Activated B cell treated with CpG ODN at 0.5 μM for 24 hours (primary cell): ENCODE measurements at regions not wholly inside any gene's neighbourhood (a gene's known extent, or its start where the extent isn't known, plus 50 kb on each side); places are given as distances from the start of the nearest gene placed in this dataset.
A peak's percentile ranks its signal among the peaks of the same experiment; 100 is the strongest.

Source experiments
- ATAC-seq: fragments of 200-7000 bp; cut with Tn5 transposase; one replicate; pipeline ENCODE4 v1.10.0; 2021; ENCODE audit warnings: low read depth, mild to moderate bottlenecking, moderate library complexity
- CTCF ChIA-PET: fragments of 350-600 bp; sonication (Branson Sonifier 250); formaldehyde crosslinking; loops from one replicate; lab custom pipeline; 2021; ENCODE audit warnings: antibody characterized with exemption; lab: Charles Lee
- POLR2A ChIA-PET: fragments of 350-600 bp; sonication (Branson Sonifier 250); formaldehyde crosslinking; loops from one replicate; lab custom pipeline; 2021; ENCODE audit warnings: antibody characterized with exemption; lab: Charles Lee
- DNase-seq: peaks from one replicate; pipeline ENCODE4 v3.0.0; 2022
- H3K27ac Mint-ChIP-seq: one replicate; pipeline ENCODE4 v1.8.0; 2020; ENCODE audit warnings: mixed read lengths
- H3K27me3 Mint-ChIP-seq: one replicate; pipeline ENCODE4 v1.8.0; 2021; ENCODE audit warnings: mixed read lengths
- H3K36me3 Mint-ChIP-seq: one replicate; pipeline ENCODE4 v1.8.0; 2021; ENCODE audit warnings: low read depth, mixed read lengths
- H3K4me1 Mint-ChIP-seq: one replicate; pipeline ENCODE4 v1.8.0; 2021; ENCODE audit warnings: mixed read lengths
- H3K4me3 Mint-ChIP-seq: one replicate; pipeline ENCODE4 v1.8.0; 2020; ENCODE audit warnings: mild to moderate bottlenecking, mixed read lengths
- H3K9me3 Mint-ChIP-seq: one replicate; pipeline ENCODE4 v1.8.0; 2020; ENCODE audit warnings: mixed read lengths
- intact Hi-C: fragments of 100-400 bp; cut with micrococcal nuclease; formaldehyde crosslinking; loops from one replicate; pipeline ENCODE4 v1.15.1; 2024
- TF ChIP-seq, protein P1 (sequence below): fragments of 200-600 bp; IDR thresholded peaks from one replicate; pipeline ENCODE4 v1.8.0; 2022; ENCODE audit warnings: antibody characterized with exemption, mild to moderate bottlenecking

GRCh38 chr14:71852181-71852580 is 80.0 kb upstream of the RGS6 start:
- TF ChIP-seq, protein P1, sequence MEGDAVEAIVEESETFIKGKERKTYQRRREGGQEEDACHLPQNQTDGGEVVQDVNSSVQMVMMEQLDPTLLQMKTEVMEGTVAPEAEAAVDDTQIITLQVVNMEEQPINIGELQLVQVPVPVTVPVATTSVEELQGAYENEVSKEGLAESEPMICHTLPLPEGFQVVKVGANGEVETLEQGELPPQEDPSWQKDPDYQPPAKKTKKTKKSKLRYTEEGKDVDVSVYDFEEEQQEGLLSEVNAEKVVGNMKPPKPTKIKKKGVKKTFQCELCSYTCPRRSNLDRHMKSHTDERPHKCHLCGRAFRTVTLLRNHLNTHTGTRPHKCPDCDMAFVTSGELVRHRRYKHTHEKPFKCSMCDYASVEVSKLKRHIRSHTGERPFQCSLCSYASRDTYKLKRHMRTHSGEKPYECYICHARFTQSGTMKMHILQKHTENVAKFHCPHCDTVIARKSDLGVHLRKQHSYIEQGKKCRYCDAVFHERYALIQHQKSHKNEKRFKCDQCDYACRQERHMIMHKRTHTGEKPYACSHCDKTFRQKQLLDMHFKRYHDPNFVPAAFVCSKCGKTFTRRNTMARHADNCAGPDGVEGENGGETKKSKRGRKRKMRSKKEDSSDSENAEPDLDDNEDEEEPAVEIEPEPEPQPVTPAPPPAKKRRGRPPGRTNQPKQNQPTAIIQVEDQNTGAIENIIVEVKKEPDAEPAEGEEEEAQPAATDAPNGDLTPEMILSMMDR, result no peak
- peaks cover 15% of the 10 kb centered on the region for H3K9me3 Mint-ChIP-seq
- peaks cover 10% of the 10 kb centered on the region for H3K27me3 Mint-ChIP-seq
- H3K36me3 Mint-ChIP-seq, result peaks cover 3% of the 10 kb centered on the region
- no peak overlapping the region for H3K4me3 Mint-ChIP-seq
- peaks cover 15% of the 10 kb centered on the region for H3K4me1 Mint-ChIP-seq
- DNase-seq (no peak), ATAC-seq (no peak)
- ChIA-PET POLR2A (no interaction called here), CTCF (no interaction called here)
- intact Hi-C loops, result loop anchor here (10.0 kb wide), 1 partner anchor 747 kb away; no protein-coding TSS in a partner anchor
- no peak overlapping the region for H3K27ac Mint-ChIP-seq

DNA sequence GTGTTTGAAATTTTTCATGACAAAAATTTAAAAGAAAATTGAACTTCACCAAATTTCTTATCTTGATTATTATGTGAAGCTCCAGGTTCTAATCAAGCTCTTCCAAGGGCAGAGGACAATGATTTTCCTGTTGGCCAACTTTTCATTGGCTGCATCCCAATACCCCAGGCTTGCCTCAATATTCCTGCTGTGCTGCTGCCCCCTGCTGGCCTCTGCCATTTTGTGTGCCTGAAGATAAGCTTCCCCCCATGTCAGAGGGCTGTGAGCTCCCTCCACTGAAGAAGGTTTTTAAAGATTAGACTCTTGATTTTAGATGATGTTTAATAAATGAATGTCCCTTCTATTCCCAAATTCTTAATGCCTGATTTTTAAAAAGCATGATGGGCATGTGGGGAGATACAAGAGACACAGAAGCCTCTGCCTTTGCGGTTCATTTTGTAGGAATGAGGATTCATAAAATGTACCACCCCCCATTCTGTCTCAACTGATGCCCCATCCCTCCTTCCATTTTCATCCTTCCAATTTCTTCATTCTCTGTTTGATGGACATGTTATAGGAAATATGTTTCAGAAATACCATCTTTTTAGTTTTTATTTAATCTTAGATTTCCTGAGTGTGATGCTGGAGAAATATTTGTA is 76.7 kb upstream of the RGS6 start:
- ChIA-PET CTCF (interaction anchor here (0.7 to 1.4 kb wide), 4 partner anchors 14 to 752 kb away, joined by 3 to 6 read pairs (median 4); no protein-coding TSS in a partner anchor), POLR2A (no interaction called here)
- DNase-seq (peak; percentile 36), ATAC-seq (no peak)
- peaks cover 13% of the 10 kb centered on the region for H3K27me3 Mint-ChIP-seq
- TF ChIP-seq, protein P1, result no peak
- H3K4me3 Mint-ChIP-seq, result no peak overlapping the region
- no peak overlapping the region for H3K27ac Mint-ChIP-seq
- H3K36me3 Mint-ChIP-seq, result peaks cover 3% of the 10 kb centered on the region
- intact Hi-C loops, result loop anchor here (2.0 to 10.0 kb wide), 2 partner anchors 717 to 751 kb away; no protein-coding TSS in a partner anchor
- H3K9me3 Mint-ChIP-seq, result peaks cover 27% of the 10 kb centered on the region
- H3K4me1 Mint-ChIP-seq, result peaks cover 15% of the 10 kb centered on the region

DNA sequence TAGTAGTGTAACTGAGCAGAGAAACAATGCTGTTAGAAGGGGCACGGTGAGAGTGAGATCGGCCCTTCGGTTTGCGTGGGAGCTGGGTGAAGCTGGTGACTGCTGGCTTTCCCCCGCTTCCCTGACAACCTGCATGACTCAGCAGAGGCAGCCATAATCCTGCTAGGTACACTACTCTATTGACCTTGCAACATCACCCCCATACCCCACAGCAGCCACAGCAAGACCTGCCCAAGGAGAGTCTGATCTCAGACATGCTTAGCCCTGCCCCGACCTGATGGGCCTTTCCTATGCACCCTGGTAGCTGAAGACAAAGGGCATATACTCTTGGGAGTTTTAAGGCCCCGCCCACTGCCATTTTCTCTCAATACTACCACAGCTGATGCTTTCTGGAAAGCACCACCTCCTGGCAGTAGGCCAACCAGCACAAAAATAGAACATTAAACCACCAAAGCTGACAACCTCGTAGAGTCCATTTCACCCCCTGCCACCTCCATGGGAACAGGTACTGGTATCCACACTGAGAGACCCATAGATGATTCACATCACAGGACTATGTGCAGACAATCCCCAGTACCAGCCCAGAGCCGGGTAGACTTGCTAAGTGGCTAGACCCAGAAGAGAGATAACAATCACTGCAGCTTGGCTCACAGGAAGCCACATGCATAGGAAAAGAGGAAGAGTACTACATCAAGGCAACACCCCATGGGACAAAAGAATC is 75.9 kb upstream of the RGS6 start:
- TF ChIP-seq, protein P1, result no peak
- Mint-ChIP-seq H3K36me3 (peaks cover 3% of the 10 kb centered on the region), H3K27ac (peak overlapping the region; percentile 27), H3K4me3 (peak overlapping the region; percentile 21), H3K9me3 (peaks cover 27% of the 10 kb centered on the region), H3K27me3 (peaks cover 14% of the 10 kb centered on the region), H3K4me1 (peaks cover 15% of the 10 kb centered on the region)
- peak; percentile 94 for ATAC-seq
- peak; percentile 19 for DNase-seq
- intact Hi-C loops, result loop anchor here (10.0 kb wide), 1 partner anchor 752 kb away; no protein-coding TSS in a partner anchor
- ChIA-PET CTCF (no interaction called here), POLR2A (interaction anchor here (0.5 to 0.6 kb wide), 2 partner anchors 148 to 536 kb away, joined by 4 to 7 read pairs; no protein-coding TSS in a partner anchor)

DNA sequence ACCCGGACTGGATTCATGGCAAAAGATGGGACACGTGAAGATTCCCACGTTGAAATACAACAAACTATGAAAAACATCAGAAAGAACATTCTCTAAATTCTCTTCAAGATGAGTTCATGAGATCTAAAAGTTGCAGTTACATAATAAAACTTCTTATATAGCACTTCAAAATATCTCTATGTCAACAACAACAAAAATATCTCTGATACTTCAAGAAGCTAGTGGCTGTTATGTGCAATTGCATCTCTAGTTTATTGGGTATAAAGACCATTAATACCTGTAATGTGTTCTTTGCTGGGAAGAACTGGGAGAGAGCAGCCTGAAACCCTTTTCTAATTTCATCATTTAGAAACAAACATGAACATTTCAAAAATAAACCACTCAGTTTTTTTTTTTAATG is 69.2 kb upstream of the RGS6 start:
- ChIA-PET CTCF (interaction anchor here (1.2 kb wide), 1 partner anchor 9 kb away, joined by 3 read pairs; no protein-coding TSS in a partner anchor), POLR2A (no interaction called here)
- ATAC-seq, result no peak

More for the DNA sequence above, 69.2 kb upstream of the RGS6 start:
- H3K4me1 Mint-ChIP-seq, result no peaks in the 10 kb centered on the region
- DNase-seq, result no peak
- TF ChIP-seq, protein P1, result no peak
- peaks cover 14% of the 10 kb centered on the region for H3K27me3 Mint-ChIP-seq
- H3K36me3 Mint-ChIP-seq, result no peaks in the 10 kb centered on the region
- H3K27ac Mint-ChIP-seq, result no peak overlapping the region
- H3K4me3 Mint-ChIP-seq, result no peak overlapping the region
- intact Hi-C loops, result no loop called here
- H3K9me3 Mint-ChIP-seq, result peaks cover 15% of the 10 kb centered on the region
